Astrocyte (in vitro differentiated cells and primary cell): ENCODE measurements at regions not wholly inside any gene's neighbourhood (a gene's known extent, or its start where the extent isn't known, plus 50 kb on each side); places are given as distances from the start of the nearest gene placed in this dataset.

ENCODE experiments used
- DNase-seq: peaks from one replicate; pipeline ENCODE4 v3.0.0-alpha.2; 2010; ENCODE audit warnings: low read depth
- FAIRE-seq: peaks from 2 replicates; lab custom pipeline; 2011; peaks lifted over from hg19 to GRCh38; lab: Jason Lieb, UNC
- H2AFZ ChIP-seq: 2 replicates; pipeline ENCODE4 v1.6.0; 2012; ENCODE audit warnings: low read depth, low read length, inconsistent platforms
- H3K27ac ChIP-seq: 2 replicates; pipeline ENCODE4 v1.5.1; 2011; ENCODE audit warnings: low read depth, low read length, inconsistent platforms
- H3K27me3 ChIP-seq: 2 replicates; pipeline ENCODE4 v1.6.0; 2011; ENCODE audit warnings: low read length, inconsistent platforms; ENCODE audit not compliant: insufficient read depth
- H3K36me3 ChIP-seq: 2 replicates; pipeline ENCODE4 v1.5.1; 2011; ENCODE audit warnings: low read length, inconsistent platforms; ENCODE audit not compliant: insufficient read depth
- H3K4me1 ChIP-seq: 2 replicates; pipeline ENCODE4 v1.5.1; 2011; ENCODE audit warnings: low read length, inconsistent platforms; ENCODE audit not compliant: insufficient read depth
- H3K4me2 ChIP-seq: 2 replicates; pipeline ENCODE4 v1.6.0; 2012; ENCODE audit warnings: low read length, inconsistent platforms
- H3K4me3 ChIP-seq: 2 replicates; pipeline ENCODE4 v1.5.1; 2011; ENCODE audit warnings: low read depth, mild to moderate bottlenecking, low read length, inconsistent platforms; ENCODE audit not compliant: insufficient read depth
- H3K79me2 ChIP-seq: 2 replicates; pipeline ENCODE4 v1.6.0; 2012; ENCODE audit warnings: mild to moderate bottlenecking, low read length, inconsistent platforms; ENCODE audit not compliant: insufficient read depth
- H3K9ac ChIP-seq: 2 replicates; pipeline ENCODE4 v1.6.0; 2012; ENCODE audit warnings: mild to moderate bottlenecking, low read length, inconsistent platforms
- H3K9me3 ChIP-seq: 2 replicates; pipeline ENCODE4 v1.5.1; 2012; ENCODE audit warnings: low read depth, mild to moderate bottlenecking, low read length, inconsistent platforms; ENCODE audit not compliant: insufficient read depth
- H4K20me1 ChIP-seq: 2 replicates; pipeline ENCODE4 v1.6.0; 2012; ENCODE audit warnings: low read length, inconsistent platforms; ENCODE audit not compliant: insufficient read depth
- H3K27ac Mint-ChIP-seq: one replicate; pipeline ENCODE4 v1.8.0; 2021; ENCODE audit warnings: mild to moderate bottlenecking, mixed read lengths; ENCODE audit not compliant: unreplicated experiment
- H3K27me3 Mint-ChIP-seq: one replicate; pipeline ENCODE4 v1.8.0; 2021; ENCODE audit warnings: low read depth, mixed read lengths; ENCODE audit not compliant: unreplicated experiment
- H3K36me3 Mint-ChIP-seq: one replicate; pipeline ENCODE4 v1.8.0; 2021; ENCODE audit warnings: low read depth, mixed read lengths; ENCODE audit not compliant: unreplicated experiment
- H3K4me1 Mint-ChIP-seq: one replicate; pipeline ENCODE4 v1.8.0; 2021; ENCODE audit warnings: low read depth, mixed read lengths; ENCODE audit not compliant: unreplicated experiment
- H3K4me3 Mint-ChIP-seq: one replicate; pipeline ENCODE4 v1.8.0; 2021; ENCODE audit warnings: mild to moderate bottlenecking, moderate library complexity, mixed read lengths; ENCODE audit not compliant: unreplicated experiment
- H3K9me3 Mint-ChIP-seq: one replicate; pipeline ENCODE4 v1.8.0; 2021; ENCODE audit warnings: mild to moderate bottlenecking, mixed read lengths; ENCODE audit not compliant: unreplicated experiment
- EZH2 ChIP-seq: IDR thresholded peaks from 2 replicates; pipeline ENCODE4 v1.6.1; 2012; ENCODE audit warnings: mild to moderate bottlenecking, low read length, inconsistent platforms; ENCODE audit not compliant: insufficient read depth
- TF ChIP-seq, protein P1 (sequence below): IDR thresholded peaks from 2 replicates; pipeline ENCODE4 v1.5.1; 2011; ENCODE audit warnings: low read depth, mild to moderate bottlenecking, inconsistent platforms, low read length, moderate library complexity; ENCODE audit not compliant: insufficient read depth

DNA sequence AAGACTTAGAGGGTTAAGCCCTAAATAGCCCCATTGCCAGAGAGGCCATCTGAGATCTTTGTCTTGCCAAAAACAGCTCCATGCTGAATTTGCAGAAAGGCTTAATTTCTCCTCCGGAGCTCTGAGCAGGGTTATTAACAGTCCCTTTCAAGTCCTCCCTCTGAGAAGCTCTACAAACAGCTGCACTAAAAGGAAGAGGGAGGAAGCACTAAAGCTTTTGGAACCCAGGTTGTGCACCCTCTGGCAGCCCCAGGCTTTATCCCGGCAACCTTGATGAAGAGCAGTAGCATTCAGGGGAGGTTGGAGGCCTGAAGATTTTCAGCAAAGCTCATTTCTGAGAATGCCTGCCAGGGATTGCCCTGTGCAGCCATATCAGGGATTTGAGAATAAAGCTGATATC is 554.7 kb downstream of the RBFOX1 start:
- Histone ChIP-seq H3K27me3 (no peaks in the 10 kb centered on the region), H2AFZ (no peak overlapping the region), H3K9ac (no peak overlapping the region), H3K4me3 (no peak overlapping the region), H3K79me2 (no peaks in the 10 kb centered on the region), H3K9me3 (no peaks in the 10 kb centered on the region), H3K4me1 (no peaks in the 10 kb centered on the region), H3K4me2 (no peak overlapping the region), H3K36me3 (no peaks in the 10 kb centered on the region), H3K27ac (no peak overlapping the region), H4K20me1 (no peaks in the 10 kb centered on the region)
- no peak overlapping the region for H3K4me3 Mint-ChIP-seq
- TF ChIP-seq, protein P1, sequence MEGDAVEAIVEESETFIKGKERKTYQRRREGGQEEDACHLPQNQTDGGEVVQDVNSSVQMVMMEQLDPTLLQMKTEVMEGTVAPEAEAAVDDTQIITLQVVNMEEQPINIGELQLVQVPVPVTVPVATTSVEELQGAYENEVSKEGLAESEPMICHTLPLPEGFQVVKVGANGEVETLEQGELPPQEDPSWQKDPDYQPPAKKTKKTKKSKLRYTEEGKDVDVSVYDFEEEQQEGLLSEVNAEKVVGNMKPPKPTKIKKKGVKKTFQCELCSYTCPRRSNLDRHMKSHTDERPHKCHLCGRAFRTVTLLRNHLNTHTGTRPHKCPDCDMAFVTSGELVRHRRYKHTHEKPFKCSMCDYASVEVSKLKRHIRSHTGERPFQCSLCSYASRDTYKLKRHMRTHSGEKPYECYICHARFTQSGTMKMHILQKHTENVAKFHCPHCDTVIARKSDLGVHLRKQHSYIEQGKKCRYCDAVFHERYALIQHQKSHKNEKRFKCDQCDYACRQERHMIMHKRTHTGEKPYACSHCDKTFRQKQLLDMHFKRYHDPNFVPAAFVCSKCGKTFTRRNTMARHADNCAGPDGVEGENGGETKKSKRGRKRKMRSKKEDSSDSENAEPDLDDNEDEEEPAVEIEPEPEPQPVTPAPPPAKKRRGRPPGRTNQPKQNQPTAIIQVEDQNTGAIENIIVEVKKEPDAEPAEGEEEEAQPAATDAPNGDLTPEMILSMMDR: no peak
- no peak for TF ChIP-seq EZH2
- no peaks in the 10 kb centered on the region for H3K9me3 Mint-ChIP-seq
- DNase-seq (no peak), FAIRE-seq (no peak)
- peaks cover 14% of the 10 kb centered on the region for H3K4me1 Mint-ChIP-seq
- peaks cover 4% of the 10 kb centered on the region for H3K27me3 Mint-ChIP-seq
- no peak overlapping the region for H3K27ac Mint-ChIP-seq
- no peaks in the 10 kb centered on the region for H3K36me3 Mint-ChIP-seq

DNA sequence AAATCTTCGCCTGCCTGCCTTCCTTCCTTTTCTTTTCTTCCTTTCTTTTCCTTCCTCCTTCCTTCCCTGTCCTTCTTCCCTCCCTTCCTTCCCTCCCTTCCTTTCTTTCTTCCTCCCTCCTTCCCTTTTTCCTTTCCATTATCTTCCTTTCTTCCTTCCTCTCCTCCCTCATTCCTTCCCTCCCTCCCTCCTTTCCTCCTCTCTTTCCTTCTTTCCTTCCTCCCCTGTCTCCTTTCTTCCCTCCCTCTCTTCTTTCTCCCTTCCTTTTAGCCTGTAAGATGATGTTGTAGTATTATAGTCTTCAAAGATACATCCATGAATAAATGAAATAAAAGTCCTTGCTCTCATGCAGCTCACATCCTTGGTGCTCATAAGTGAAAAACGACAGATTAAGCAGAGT is 539.3 kb downstream of the RBFOX1 start:
- Histone ChIP-seq H3K36me3 (no peaks in the 10 kb centered on the region), H4K20me1 (no peaks in the 10 kb centered on the region), H3K4me1 (no peaks in the 10 kb centered on the region), H3K79me2 (no peaks in the 10 kb centered on the region), H2AFZ (no peak overlapping the region), H3K9me3 (peaks cover 2% of the 10 kb centered on the region), H3K4me2 (no peak overlapping the region), H3K27me3 (no peaks in the 10 kb centered on the region), H3K27ac (no peak overlapping the region), H3K4me3 (no peak overlapping the region), H3K9ac (no peak overlapping the region)
- FAIRE-seq: no peak
- H3K4me1 Mint-ChIP-seq: no peaks in the 10 kb centered on the region
- no peak overlapping the region for H3K4me3 Mint-ChIP-seq
- no peak overlapping the region for H3K27ac Mint-ChIP-seq
- DNase-seq: no peak
- no peaks in the 10 kb centered on the region for H3K9me3 Mint-ChIP-seq
- H3K27me3 Mint-ChIP-seq: peaks cover 9% of the 10 kb centered on the region
- no peaks in the 10 kb centered on the region for H3K36me3 Mint-ChIP-seq
- TF ChIP-seq EZH2: no peak
- TF ChIP-seq, protein P1: no peak

DNA sequence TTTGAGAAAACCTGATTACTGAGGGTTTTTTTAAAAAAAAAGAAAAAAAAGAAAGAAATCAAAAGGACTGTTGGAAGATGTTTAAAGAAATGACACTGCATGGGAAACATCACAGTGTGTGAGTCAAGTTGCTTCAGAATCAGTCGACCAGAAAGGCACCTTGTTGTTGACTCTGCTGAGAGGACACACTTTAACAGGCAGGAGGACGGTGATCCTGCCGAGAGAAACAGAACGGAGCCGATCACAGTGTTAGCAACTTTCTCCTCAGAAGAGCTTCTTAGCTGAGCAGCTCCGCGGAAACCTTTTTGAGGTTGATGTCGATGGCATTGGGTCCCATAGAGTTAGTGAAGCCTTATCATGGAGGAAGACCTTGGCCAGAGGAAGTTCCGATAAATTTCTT is 538.7 kb downstream of the RBFOX1 start:
- H3K4me3 ChIP-seq: no peak overlapping the region
- FAIRE-seq (no peak), DNase-seq (no peak)
- H3K27ac ChIP-seq: no peak overlapping the region
- H3K27me3 ChIP-seq: no peaks in the 10 kb centered on the region
- H4K20me1 ChIP-seq: no peaks in the 10 kb centered on the region
- H3K27me3 Mint-ChIP-seq: peaks cover 9% of the 10 kb centered on the region
- no peaks in the 10 kb centered on the region for H3K9me3 Mint-ChIP-seq
- no peaks in the 10 kb centered on the region for H3K4me1 ChIP-seq
- H3K27ac Mint-ChIP-seq: no peak overlapping the region
- H3K9me3 ChIP-seq: peaks cover 2% of the 10 kb centered on the region
- no peak overlapping the region for H3K4me3 Mint-ChIP-seq
- H3K4me2 ChIP-seq: no peak overlapping the region
- no peaks in the 10 kb centered on the region for H3K4me1 Mint-ChIP-seq
- TF ChIP-seq, protein P1: no peak
- no peak for TF ChIP-seq EZH2
- no peak overlapping the region for H2AFZ ChIP-seq
- no peaks in the 10 kb centered on the region for H3K36me3 Mint-ChIP-seq
- no peaks in the 10 kb centered on the region for H3K79me2 ChIP-seq
- H3K9ac ChIP-seq: no peak overlapping the region
- no peaks in the 10 kb centered on the region for H3K36me3 ChIP-seq
